GM18502 (cell line): ENCODE measurements at regions not wholly inside any gene's neighbourhood (a gene's known extent, or its start where the extent isn't known, plus 50 kb on each side); places are given as distances from the start of the nearest gene placed in this dataset.
"Not testable (repeated sequence)": the region's sequence is repeated elsewhere in the genome, so short reads cannot be mapped to it uniquely, and the experiment has no call there.

ENCODE experiments used
- ATAC-seq: cut with Tn5 transposase; IDR thresholded peaks from one replicate; pipeline ENCODE4 v1.9.1; 2021; ENCODE audit warnings: mild to moderate bottlenecking; ENCODE audit not compliant: unreplicated experiment, poor library complexity

DNA sequence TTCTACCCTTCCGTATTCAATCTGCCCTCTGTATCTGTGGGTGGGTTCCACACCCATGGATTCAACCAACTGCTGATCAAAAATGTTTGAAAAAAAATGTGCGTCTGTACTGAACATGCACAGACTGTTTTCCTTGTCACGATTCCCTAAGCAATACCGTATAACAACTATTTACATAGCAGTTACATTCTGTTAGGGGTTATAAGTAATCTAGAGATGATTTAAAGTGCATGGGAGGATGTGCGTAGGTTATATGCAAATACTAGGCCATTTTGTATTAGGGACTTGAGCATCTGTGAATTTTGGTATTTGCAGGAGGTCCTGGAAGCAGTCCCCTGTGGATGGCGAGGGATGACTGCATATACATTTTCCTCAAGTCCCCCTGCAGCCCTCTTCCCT, 486.9 kb downstream of the PREX1 start:
- no peak for ATAC-seq

DNA sequence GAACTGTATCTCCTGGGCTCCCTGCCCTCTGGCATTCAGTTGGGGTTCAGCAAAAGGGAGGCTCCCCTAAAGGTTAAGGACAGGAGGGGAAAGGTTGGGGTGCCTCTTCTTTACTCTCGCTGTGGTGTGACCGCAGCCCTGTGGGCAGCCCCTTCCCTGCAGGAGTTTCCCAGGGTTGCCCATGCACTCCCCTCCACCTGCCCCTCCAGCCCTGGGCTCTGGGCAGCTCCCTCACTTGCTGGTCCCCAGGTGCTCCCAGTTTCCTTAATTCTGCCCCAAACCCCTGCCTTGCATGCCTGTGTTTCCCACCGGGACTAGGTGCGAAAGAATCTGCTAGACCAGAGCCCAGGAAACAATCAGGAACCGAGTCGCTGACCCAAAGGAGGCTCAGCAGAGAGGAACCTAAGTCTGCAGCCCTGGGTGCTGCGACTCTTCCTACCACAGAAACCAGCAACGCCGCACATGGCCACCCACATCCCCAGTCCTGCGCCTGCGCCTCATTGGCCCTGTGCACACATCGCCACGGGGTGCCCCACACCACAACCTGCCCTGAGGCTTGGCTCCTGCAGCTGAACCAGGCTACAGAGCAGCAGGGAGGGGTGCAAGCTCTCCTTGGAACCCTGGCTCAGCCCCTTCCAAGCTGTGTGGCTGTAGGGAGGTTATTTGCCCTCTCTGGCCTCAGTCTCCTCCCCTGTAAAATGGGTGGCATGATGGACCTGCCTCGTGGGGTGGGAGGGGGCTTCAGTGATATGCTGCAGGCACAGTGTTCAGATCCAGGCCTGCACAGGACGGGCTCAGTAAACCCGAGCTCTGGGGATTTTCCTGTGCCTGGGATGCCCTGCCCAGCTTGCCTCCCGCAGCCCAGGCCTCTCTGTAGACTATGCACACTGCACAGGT, 487.6 kb downstream of the PREX1 start:
- ATAC-seq = no peak

DNA sequence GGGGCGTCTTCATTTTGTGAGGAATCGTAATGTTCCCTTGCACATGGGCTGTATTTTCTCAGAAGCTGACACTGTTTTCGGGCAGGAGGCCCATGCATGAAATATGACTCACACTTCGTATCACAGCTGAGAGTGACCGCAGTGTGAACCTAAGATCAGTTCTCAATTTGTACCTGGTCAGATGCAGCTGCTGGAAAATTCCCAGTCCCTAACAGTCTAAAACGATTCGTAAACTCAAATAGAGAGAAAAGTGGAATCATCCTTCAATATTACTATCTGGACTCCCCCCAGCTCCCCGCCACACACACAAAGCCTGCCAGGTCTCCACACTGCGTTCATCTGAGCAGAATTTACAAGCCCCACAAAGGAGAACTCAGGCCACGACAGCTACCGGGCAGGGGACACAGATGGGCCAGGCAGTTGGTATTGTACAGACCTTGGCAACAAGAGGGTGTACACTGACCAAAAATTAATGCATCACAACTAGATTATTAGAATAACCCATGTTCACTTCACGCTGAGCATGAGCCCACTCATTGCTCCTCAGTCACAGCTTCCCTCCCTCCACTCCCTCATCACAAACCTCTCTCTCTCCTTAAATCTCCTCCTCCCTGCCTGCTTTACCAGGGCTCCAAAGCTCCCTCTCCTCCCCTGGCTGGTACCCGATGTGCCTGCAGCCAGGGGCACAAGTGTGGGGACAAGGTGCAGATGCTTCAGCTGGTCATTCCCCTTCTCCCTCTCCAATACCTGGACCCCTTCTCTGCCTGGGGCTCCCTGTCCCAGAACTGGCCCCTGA, 488.4 kb downstream of the PREX1 start:
- no peak for ATAC-seq

DNA sequence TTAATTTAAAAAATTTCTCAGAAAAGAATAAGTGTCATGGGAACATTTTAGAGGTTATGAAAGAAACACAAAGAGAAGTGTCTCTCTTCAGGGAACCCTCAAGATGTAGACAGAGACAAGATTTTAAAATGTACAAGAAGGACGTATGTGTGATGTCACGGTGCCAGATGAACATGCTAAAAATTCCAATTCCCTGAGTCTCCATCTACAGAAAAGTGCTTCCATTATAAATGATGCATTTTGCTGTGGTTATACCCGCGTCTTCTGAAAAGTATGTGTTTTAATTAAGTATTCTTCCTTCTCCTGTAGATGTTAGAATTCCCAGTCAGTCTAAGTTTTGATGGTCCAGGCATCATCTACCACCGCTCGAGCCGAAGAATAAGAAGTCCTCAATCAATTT, 489.1 kb downstream of the PREX1 start:
- ATAC-seq = no peak

DNA sequence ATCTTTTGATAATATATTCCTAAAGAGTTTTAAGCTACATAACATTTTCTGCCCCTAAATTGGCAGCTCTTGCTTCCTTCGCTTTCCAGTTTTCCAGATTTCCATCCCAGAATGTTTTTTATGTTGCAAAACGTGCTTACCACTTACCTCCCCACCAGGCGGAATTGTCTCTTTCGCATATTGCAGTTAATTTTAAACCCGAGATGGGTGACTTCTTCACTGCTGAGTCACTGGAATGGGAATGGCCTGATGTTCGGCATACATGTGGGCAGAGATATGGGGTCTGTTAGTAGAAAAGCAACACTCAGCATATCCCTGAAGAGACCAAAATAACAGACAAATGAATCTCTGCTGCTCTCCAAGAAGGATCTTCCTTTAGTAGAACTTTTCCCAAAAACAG, 491.2 kb downstream of the PREX1 start:
- no peak for ATAC-seq

DNA sequence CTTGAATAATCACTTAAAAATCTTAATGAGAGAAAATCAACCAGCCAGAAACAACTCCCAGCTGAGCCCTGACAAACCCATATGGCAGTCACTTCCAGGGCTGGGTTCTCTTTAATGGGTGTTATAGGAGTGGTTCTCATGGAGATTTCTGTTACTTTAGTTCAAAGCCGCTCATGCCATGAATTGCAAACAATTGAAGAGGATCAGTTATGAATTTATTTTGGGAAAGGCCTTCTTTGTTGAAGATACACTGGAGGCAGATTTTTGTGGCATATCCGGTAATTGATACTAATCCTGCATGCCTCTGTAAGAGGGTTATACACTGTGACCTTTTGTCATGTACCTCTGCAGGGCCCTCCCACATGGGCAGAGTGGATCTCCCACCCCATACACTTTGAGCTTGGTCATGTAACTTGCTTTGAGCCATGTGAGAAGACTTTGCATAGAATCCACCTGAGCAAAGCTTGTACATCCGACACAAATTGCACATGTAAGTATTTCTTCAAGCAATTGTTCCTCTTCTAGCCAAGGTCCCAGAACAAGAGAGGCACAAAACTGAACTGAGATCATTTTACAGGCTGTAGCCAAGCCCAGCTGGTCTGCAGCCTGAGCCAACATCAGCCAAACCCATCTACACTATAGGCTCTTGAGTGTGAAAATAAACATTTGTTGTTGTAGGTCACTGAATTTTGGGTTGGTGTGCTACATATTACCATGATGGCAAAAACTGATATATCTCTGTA, 492.3 kb downstream of the PREX1 start:
- ATAC-seq = no peak

DNA sequence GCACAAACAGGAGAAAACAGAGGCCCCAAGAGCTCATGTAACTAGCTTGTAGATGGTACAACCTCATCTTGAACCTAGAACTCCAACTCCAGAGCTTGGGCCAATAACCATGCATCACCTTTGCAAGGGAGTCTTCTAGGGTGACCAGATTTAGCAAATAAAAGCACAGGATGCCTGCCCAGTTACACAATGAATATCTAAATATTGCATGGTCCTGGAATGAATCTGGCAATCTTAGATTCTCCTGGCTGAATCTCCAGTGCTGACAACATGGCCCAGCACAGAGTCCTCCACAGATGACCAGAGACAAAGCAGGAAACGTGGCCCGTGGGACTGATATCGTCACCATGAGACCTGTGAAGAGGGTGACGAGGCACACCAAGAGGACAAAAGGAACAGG, 494.1 kb downstream of the PREX1 start:
- ATAC-seq = no peak

DNA sequence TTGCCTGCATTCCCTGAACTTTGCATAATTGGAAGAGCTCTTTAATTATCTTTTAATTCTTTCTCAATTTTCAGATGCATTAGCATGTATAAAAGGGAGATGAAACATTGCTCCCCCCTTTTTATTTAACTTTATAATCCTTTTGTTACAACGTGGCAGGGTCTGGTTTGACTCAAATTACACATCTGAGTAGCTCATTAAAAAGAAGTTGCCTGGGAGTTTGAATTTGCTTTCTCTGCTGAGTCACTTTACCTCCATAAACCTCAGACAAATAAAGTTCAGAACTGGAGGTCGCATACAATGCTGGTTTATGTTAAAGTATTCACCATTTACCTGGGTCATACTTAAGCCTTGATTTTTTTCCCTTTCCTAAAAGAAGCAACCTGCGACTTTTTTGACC, 495.2 kb downstream of the PREX1 start:
- no peak for ATAC-seq

DNA sequence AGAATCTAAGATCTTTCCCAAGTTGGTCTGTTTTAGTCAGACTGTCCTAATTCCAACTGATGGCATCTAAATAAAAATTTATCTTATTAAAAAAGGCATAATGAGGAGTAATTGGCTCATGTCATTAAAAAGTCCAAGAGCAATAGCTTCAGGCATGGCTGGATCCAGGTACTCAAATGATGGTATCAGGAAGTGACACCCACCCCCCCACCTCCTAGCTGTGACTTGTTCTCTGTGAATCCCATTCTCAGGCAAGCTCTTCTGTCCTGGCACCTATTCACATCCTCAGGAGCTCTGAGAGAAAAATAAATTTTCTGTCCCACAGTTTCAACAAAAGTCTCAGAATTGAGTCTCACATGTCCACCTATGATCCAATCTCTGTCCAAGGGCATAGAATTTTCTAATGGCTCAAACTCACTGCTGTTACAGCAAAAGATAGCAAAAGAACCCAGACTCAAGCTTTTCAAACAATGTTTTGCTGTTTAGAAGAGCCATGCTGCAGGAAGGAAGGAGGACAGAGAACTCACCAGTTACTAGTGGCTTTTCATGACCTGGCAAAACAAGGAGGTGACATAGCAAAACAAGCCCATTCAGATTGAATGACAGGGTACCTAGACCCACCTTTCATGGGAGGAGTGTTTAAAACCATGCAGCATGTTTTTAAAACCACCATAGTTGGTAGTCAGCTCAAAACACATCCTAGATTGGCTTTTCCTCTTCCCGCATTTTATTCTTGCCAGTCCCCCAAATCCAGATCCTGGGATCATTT, 496.1 kb downstream of the PREX1 start:
- no peak for ATAC-seq

DNA sequence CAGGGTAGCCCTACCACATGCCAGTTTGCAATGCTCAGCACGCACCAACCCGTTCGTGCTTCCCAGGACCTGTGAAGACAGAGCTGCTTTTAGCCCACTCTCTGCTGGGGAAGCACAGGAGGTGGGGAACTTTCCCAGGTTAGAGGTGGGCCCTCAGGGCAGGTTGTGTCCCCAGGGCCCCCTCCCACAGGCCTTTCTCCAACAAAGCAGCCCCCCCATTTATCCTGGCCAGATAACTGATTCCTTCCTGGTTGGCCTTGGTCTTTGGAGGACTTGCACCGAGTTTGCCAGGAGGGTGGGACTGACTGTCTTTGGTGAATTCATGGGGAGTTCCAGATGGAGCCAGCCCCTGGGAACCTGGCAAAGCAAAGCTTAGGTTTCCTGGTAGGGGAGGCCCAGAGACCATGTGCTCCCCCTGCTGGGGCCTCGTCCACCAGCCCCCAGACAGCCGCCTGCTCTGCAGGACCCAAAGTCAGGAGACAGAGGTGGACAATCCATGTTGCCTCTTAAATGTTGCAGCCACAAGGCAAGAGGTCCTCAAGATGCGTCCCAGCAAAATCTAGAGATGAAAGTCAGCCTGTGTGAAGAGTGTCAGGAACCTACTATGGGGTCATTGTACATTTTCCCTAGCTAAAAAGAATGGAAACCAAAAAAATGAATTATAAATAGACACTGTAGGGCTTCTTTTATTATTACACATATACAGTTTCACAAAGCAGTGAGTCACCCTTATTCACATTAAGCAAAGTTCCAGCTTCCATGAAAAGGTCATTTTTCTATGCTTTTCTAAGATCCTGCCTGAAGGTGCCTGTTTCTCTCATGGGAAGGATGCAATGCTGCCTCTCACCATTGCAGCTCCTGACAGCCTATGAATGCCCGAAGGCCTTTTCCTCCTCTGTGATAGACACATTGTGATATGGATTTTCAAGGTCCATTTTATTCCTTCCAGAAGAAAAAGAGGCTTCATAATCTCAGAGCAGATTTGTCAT, 497.8 kb downstream of the PREX1 start:
- ATAC-seq = no peak

DNA sequence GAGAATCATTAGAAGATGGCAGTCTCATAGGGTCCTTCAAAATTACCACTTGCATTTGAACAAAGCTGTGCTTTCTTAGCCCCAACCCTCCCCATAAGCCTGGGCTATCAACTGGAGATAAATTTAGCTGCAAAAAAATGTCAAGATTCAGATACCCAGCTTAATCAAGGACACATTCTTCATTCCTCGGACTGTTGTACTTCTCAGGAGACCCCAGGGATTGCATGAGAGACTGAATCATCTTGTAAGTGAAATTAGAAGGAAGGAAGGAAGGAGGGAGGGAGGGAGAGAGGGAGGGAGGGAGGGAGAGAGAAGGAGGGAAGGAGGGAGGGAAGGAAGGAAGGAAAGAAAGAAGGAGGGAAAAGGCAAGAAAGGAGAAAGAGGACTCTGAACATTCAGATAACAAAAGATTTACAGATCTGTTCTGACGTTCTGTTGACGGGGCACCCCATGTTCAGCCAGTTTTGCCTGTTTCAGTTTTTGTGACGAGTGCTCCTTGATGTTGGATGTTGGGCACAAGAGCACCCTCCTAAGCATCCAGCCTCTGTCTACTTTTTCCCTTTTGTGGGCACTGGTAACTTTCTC, 498.7 kb downstream of the PREX1 start:
- ATAC-seq = no peak

DNA sequence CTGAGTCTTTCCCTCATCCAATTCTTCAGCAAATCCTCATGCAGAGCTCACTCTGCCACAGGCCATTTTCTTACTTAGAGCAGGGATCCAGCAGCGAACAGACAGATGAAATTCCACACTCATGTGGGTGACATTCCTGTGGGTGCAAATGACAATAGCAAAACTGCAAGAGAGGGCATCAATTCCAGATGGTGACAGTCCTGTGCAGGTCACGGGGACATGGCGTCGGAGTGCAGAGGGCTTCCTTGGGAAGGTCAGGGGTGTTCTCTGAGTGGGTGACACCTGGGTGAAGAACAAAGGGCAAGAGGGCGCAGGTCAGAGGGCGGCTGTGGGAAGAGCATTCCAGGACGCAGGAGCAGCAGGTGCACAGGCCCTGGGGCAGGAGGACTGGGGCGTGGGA, 500.0 kb downstream of the PREX1 start:
- not testable (repeated sequence) for ATAC-seq

DNA sequence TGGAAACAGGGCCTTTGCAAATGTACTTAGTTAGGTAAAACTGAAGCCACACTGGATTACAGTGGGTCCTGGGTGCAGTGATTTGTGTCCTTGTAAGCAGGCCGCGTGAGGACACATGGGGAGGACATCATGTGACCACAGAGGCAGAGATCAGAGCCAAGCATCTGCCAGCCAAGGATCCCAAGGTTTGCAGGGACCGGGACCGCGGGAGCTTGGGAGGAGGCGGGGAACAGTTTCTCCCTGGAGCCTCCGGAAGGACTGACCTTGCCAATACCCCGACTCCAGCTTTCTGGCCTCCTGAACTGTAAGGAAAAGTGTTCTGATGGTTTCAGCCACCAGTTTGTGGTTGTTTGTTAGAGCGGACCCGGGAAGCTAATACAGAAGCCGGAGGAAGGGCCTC, 500.9 kb downstream of the PREX1 start:
- ATAC-seq = no peak

DNA sequence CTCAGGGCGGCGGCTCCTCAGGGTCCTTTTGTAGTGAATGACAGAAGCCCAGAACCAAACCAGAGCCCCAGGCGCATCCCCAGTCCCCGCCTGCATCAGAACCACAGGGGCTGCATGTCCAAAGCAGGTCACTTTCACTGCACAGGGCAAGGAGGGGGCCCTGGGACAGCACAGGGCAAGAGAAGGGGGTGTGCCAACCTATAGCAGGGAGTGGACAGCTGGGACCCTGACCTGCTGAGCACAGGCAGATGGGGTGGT, 501.4 kb downstream of the PREX1 start:
- no peak for ATAC-seq

DNA sequence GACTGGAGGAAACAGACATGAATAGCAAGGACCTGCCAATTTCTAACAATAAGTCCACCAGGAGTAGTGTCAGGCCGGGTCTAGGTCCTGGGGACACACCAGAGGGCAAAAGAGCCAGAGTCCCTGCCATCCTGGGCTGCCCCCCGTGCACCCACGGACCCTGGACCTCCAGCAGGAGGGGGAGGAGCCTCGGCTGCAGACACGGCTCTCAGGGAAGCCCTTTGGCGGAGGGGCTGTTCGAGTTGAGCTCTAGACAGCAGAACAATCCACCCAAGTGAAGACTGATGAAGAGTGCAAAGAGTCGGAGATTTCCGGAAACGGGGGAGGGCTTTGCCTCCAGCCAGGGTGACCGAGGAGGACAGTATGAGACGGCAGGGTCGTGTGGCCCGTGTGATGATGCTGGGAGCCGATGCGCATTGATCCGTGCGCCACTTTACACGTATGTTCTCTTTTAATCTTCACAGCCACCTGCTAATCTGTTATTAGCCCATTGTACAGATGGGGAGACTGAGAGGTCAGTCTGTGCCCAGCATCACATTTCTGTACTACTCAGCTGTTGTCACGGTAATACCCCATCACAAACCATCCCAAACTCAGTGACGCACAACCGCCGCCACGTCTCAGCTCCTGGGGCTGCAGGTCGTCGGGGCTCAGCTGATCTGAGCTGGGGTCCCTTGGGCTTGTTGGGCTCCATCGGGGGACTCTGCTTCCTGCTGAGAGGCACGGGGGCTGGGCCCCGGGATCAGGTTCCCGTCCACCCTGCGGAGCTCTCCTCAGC, 502.0 kb downstream of the PREX1 start:
- no peak for ATAC-seq

DNA sequence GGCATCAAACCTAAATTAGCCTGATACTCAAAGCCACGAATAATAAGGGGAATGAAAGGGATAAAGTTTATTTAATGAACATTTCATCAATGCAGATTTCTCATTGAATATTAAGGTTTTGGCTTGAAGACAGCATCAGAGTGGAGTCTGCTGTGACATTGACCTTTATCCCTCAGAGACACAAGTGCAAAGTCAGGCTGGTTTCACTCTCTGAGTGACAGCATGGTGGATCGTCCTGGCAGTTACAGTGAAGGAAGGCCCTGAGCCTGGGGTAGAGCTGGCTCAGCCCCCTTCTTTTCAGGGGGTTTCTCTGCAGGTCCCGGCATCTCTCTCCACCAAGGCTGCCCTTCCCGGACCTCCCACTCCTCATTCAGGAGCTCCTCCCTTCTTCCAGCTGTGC, 503.1 kb downstream of the PREX1 start:
- ATAC-seq = no peak

DNA sequence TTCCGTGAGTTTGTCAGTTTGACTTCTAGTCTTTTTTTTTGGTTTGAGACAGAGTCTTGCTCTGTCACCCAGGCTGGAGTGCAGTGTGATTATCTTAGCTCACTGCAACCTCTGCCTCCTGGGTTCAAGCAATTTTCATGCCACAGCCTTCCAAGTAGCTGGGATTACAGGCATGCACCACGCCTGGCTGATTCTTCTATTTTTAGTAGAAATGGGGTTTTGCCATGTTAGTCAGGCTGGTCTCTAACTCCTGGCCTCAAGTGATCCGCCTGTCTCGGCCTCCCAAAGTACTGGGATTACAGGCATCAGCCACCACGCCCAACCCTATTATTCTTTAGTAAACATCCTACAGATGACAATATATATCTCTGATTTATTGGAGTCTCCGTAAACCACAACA, 506.5 kb downstream of the PREX1 start:
- no peak for ATAC-seq

DNA sequence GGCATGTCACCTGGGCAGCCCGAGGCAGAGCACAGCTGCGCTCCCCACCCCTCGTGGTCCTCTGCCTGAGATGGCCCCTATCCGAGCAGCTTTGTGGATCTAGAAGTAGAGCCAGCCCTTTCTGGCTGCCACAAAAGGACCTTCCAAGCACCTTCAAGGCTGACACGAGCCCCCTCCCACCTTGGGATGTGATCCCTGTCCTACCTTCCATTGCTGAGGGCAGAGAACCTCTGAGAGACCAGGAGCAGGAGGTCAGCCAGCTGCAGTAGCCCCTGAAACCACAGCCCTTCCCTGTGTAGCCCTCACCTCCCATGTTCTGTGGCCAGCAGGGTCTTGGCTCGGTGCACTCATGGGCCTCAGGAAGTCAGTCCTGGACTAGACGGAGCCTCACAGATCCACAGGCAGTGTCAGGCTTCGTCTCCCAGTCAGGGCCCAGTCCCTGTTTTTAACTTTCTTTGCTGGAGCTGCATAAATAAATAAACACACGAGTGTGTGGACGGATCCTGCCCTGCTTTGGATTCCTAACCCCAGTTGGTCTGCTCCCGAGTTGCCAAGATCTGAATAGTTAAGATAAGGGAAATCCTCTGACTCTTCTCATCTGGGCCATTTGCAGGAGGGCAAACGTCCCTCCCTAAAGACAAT, 507.7 kb downstream of the PREX1 start:
- ATAC-seq = no peak
